ENCODE measurements at regions not wholly inside any gene's neighbourhood (a gene's known extent, or its start where the extent isn't known, plus 50 kb on each side); places are given as distances from the start of the nearest gene placed in this dataset.

DNA sequence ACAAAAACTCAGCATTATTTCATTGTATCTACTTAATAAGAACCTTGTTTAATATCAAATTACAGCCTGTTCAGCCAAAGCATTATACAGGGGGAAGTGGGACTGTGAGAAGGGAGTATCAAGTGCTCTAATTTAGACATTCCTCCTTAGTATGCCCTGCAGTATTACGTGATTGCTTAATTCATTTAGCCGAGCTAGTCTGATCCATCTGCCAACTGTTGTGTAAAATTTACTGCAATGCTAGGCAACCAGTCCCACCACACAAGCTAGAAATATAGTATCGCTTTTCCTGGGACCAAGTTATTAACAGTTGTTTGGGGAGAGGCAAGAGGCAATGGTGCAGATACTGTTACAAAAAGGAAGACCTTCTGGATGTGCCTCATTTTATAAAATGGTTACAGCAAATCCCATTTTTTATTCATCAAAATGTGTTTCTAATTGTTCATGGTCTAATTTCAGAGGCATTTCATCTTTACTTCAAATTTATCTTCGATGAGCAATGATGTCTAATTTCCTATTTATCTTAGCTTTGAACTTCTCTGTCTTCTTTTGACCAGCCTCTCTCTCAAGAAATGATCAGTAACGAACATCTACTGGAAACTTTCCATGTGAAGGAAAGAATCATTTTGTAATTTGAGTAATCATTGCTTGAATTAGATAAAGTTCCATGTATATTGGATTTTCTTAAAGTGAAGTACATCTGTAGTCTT lies 283.3 kb downstream of the DUSP10 start:
- TF ChIP-seq CTCF (conservative IDR thresholded peaks at IDR 0.05; ENCODE audit: low read depth, low read length): no peak
- no peak for TF ChIP-seq EZH2 (IDR thresholded peaks at IDR 0.05; ENCODE audit: low read length, unreplicated experiment)

All from PC-3 (cell line).